Muscle layer of colon (tissue), 2 donors: ENCODE measurements at regions not wholly inside any gene's neighbourhood (a gene's known extent, or its start where the extent isn't known, plus 50 kb on each side); places are given as distances from the start of the nearest gene placed in this dataset.

ENCODE experiments used
- H3K27ac ChIP-seq: one replicate; pipeline ENCODE4 v1.7.0; 2013; ENCODE audit warnings: low read depth, mild to moderate bottlenecking, low read length, moderate library complexity
- H3K27me3 ChIP-seq, 2 donors: one replicate each; pipeline ENCODE4 v1.7.0; 2013; ENCODE audit warnings: low read length in 2 of 2, mild to moderate bottlenecking in 2 of 2; ENCODE audit not compliant: insufficient read depth in 2 of 2, control insufficient read depth in 1 of 2
- H3K36me3 ChIP-seq: one replicate; pipeline ENCODE4 v1.7.0; 2013; ENCODE audit warnings: mild to moderate bottlenecking, low read length; ENCODE audit not compliant: insufficient read depth
- H3K4me1 ChIP-seq: one replicate; pipeline ENCODE4 v1.7.0; 2013; ENCODE audit warnings: mild to moderate bottlenecking, low read length; ENCODE audit not compliant: insufficient read depth
- H3K4me3 ChIP-seq, 2 donors: one replicate each; pipeline ENCODE4 v1.7.0; 2013; ENCODE audit warnings: low read length in 2 of 2, low read depth in 1 of 2, mild to moderate bottlenecking in 1 of 2, moderate library complexity in 1 of 2
- H3K9ac ChIP-seq: one replicate; pipeline ENCODE4 v1.7.0; 2013; ENCODE audit warnings: low read length
- H3K9me3 ChIP-seq: one replicate; pipeline ENCODE4 v1.7.0; 2013; ENCODE audit warnings: mild to moderate bottlenecking, low read length
- donor health status: abdominal sarcoma.
- donor health status: Adenocarcinoma of cecum.

DNA sequence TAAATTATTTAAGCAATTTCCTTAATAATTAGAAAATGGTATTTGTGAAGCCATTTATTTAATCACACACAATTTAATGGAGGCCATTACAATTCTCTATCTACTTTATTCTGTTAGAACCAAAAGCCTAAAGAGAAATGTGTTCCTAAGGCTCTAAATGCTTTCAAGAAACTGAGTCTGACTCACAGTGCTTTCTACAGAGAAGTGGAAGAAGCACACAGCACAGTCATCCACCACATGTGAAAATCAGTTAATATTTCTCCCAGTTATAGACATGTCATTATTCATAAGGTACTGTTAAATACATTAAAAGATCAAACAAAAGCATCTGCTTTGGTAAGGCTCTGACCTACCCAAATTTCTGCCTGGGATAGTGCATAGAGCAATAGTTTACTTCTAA, 214.4 kb downstream of the ALDH8A1 start:
- Histone ChIP-seq H3K27ac (no peak overlapping the region), H3K9me3 (no peaks in the 10 kb centered on the region), H3K36me3 (no peaks in the 10 kb centered on the region), H3K4me1 (no peaks in the 10 kb centered on the region), H3K27me3 (no peaks in the 10 kb centered on the region), H3K9ac (no peak overlapping the region), H3K4me3 (no peak overlapping the region)

DNA sequence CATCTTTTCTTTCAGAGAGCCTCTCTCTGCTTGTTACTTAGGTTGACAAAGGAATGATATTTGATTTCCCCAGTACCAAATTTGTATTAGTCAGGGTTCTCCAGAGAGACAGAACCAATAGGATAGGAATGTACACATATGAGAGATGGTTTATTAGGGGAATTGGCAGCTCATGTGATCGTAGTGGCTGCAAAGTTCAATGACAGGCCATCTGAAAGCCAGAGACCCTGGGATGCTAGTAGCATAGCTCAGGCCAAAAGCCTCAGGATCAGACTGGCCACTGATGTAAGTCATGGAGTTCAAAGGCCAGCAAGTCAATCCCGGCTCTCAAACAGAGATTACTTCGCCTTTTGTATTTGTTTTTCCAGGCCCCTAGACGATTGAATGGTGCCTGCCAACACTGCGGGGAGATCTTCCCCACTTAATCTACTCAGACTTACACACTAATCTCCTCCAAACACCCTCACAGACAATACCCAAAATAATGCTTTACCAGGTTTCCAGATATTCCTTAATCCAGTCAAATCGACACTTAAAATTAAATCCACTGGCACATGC, 215.5 kb downstream of the ALDH8A1 start:
- H3K4me3 ChIP-seq: no peak overlapping the region
- H3K4me1 ChIP-seq: no peaks in the 10 kb centered on the region
- H3K27ac ChIP-seq: no peak overlapping the region
- H3K9me3 ChIP-seq: no peaks in the 10 kb centered on the region
- no peaks in the 10 kb centered on the region for H3K27me3 ChIP-seq
- no peak overlapping the region for H3K9ac ChIP-seq
- no peaks in the 10 kb centered on the region for H3K36me3 ChIP-seq

DNA sequence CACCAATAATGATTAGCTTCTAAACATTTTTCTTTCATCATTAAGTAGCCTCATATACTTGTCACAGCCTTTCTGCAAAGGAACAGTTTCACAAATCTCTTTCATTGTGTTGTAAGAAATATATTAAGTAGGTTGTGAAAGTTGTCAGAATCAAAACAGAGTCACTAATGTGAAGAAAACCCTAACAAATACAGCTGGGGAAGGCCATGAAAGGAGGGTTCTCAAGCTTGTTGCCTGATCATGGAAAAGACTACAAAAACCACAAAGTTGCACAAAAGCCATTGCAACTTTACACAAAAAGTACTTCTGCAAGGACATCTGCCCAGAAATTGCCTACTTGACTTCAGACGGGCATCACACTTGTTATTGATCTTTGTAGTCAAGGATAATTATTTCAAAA, 216.1 kb downstream of the ALDH8A1 start:
- H3K4me3 ChIP-seq: no peak overlapping the region
- no peaks in the 10 kb centered on the region for H3K9me3 ChIP-seq
- no peaks in the 10 kb centered on the region for H3K36me3 ChIP-seq
- no peaks in the 10 kb centered on the region for H3K4me1 ChIP-seq
- no peaks in the 10 kb centered on the region for H3K27me3 ChIP-seq
- H3K9ac ChIP-seq: no peak overlapping the region
- no peak overlapping the region for H3K27ac ChIP-seq

DNA sequence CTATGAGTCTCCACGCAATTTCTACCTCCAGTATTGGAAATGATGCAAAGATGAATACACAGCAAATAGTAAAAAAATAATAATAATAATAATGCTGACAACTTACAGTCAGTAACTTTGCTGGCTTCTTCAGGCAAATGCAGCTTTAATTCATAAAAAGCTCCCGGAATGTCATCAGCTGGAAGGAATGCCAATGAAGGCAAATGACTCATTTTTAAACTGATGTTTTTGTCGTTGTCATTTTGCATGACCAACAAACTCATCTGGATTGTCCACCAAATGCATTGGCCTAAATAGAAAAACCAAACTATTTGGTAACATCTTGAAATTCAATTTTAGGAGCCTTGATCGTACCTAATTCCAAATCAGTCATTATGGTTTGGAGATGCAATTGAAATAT, 217.1 kb downstream of the ALDH8A1 start:
- Histone ChIP-seq H3K4me3 (no peak overlapping the region), H3K27ac (no peak overlapping the region), H3K27me3 (no peaks in the 10 kb centered on the region), H3K4me1 (no peaks in the 10 kb centered on the region), H3K9ac (no peak overlapping the region), H3K36me3 (no peaks in the 10 kb centered on the region), H3K9me3 (no peaks in the 10 kb centered on the region)

DNA sequence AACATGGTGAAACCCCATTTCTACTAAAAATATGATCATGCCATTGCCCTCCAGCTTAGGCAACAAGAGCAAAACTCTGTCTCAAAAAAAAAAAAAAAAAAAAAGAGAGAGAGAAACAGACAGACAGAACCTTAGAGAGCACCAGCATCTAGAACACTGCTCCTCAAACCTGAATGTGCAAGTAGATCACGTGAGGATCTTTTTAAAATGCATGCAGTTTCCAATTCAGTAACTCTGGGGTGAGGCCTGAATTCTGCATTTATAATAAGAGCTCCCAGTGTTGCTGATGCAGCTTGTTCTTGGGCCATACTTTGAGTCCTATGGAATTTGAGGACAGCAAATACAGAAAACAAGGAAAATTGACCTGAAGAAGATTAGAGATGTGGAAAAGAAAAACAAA, 218.3 kb downstream of the ALDH8A1 start:
- Histone ChIP-seq H3K9me3 (no peaks in the 10 kb centered on the region), H3K4me1 (no peaks in the 10 kb centered on the region), H3K27ac (no peak overlapping the region), H3K4me3 (no peak overlapping the region), H3K36me3 (no peaks in the 10 kb centered on the region), H3K27me3 (no peaks in the 10 kb centered on the region), H3K9ac (no peak overlapping the region)

DNA sequence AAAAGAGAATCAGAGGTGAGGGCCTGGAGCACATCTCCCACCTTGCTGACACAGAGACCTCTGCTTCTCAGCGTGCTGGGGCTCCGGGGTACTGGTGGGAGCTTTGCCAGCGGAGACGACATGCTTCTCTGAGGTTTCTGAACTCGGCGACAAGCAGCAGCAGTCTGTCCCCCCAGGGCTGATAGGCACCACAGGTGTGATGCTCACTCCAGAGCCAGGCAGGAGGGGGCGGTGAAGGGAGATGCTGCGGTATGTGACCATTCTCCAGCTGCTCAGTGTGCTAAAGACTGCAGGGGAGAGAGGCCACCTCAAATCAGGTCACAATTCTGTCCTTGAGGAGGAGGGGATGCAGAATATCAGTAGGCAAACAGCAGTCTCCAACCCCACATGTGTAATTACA, 219.9 kb downstream of the ALDH8A1 start:
- H3K27ac ChIP-seq: no peak overlapping the region
- H3K27me3 ChIP-seq: no peaks in the 10 kb centered on the region
- H3K4me1 ChIP-seq: no peaks in the 10 kb centered on the region
- no peak overlapping the region for H3K9ac ChIP-seq
- no peaks in the 10 kb centered on the region for H3K9me3 ChIP-seq
- H3K36me3 ChIP-seq: no peaks in the 10 kb centered on the region
- no peak overlapping the region for H3K4me3 ChIP-seq

DNA sequence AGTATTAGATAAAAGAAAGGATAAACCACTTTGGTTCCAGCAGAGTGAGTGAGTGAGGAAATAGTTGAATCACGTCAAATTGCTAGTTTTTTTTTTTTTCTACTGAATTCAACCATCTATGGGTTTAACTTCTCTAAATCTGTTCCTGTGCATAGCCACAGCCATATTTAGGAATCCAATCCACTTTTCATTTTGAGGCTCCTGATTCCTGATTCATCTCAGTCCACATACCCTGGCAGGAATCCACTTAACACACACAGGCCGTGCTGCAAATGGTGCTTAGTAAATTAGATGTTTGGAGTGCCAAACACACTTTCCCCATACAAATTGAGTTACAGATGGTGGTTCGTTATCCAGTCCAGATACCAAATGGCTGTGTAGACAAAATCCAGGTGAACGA, 220.3 kb downstream of the ALDH8A1 start:
- H3K27me3 ChIP-seq: no peaks in the 10 kb centered on the region

DNA sequence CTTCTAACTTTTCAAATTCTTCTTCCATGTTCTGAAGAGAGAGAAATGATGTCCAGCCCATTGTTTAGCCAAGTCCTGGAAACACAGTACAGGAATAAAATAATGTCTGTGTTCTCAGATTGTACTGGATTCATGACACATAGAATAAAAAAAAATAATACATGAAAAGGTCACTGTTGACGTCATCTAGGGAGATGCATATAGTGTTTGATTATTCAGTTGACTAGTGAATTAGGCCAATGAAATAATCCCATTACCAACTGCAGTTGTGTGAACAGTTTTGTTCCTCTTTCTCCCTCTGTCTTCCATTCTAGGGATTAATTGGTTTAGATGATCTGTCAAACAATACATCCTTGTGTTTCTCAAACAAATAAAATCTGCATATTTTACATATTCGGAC, 222.8 kb downstream of the ALDH8A1 start:
- Histone ChIP-seq H3K27ac (no peak overlapping the region), H3K9me3 (no peaks in the 10 kb centered on the region)

More for the DNA sequence above, 220.3 kb downstream of the ALDH8A1 start:
- no peak overlapping the region for H3K4me3 ChIP-seq
- H3K9me3 ChIP-seq: no peaks in the 10 kb centered on the region
- no peak overlapping the region for H3K27ac ChIP-seq
- no peaks in the 10 kb centered on the region for H3K4me1 ChIP-seq
- H3K36me3 ChIP-seq: no peaks in the 10 kb centered on the region
- no peak overlapping the region for H3K9ac ChIP-seq

DNA sequence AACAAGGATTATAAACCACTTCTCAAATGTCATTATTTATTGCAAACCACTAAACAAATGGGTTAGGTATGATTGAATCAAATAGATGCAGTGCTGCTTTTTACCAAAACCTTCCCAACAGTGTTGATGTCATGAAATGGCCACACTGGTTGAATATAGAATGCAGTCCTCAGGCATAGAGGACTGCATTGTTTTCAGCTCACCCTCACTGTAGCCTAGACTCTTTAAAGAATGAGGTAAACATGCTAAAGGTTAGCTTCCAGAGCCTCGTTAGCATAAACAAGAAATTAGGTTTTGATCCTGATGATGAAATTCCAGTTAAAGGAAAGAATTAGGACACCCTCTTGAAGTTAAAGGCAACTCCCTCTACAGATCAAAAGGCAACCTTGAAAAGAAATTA, 224.3 kb downstream of the ALDH8A1 start:
- Histone ChIP-seq H3K4me3 (no peak overlapping the region), H3K9ac (no peak overlapping the region), H3K4me1 (peaks cover 15% of the 10 kb centered on the region), H3K9me3 (no peaks in the 10 kb centered on the region), H3K27ac (no peak overlapping the region), H3K27me3 (no peaks in the 10 kb centered on the region), H3K36me3 (no peaks in the 10 kb centered on the region)

More for the DNA sequence above, 222.8 kb downstream of the ALDH8A1 start:
- H3K9ac ChIP-seq: no peak overlapping the region
- peaks cover 14% of the 10 kb centered on the region for H3K4me1 ChIP-seq
- no peaks in the 10 kb centered on the region for H3K27me3 ChIP-seq
- no peak overlapping the region for H3K4me3 ChIP-seq
- H3K36me3 ChIP-seq: no peaks in the 10 kb centered on the region

DNA sequence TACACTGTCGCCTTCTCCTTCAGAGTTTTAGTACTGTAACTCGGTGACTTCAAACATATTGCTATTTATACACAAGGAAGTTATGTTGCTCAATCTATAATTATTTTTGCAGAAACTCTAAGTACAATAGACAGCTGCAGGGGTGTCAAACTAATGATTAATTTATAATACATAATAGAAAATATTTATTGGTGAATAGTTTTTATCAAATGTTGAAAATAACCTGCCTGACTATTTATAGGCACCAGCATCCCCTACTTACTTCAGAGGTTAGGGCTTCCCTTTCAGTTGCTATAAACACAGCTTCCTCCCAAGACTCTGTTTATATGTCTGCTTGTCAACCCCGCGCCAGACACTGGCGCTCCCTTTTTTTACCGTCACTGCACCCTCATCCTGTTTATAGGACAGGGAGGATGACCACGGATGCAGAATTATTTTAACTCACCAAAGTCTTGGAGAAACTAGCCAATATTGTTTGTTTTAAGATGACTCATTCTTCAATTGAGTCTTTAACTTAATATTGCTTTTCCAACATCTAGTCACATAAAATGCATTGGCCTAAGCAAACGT, 225.0 kb downstream of the ALDH8A1 start:
- Histone ChIP-seq H3K9ac (no peak overlapping the region), H3K9me3 (no peaks in the 10 kb centered on the region), H3K27me3 (no peaks in the 10 kb centered on the region), H3K4me3 (no peak overlapping the region), H3K27ac (no peak overlapping the region), H3K4me1 (peaks cover 23% of the 10 kb centered on the region), H3K36me3 (no peaks in the 10 kb centered on the region)

DNA sequence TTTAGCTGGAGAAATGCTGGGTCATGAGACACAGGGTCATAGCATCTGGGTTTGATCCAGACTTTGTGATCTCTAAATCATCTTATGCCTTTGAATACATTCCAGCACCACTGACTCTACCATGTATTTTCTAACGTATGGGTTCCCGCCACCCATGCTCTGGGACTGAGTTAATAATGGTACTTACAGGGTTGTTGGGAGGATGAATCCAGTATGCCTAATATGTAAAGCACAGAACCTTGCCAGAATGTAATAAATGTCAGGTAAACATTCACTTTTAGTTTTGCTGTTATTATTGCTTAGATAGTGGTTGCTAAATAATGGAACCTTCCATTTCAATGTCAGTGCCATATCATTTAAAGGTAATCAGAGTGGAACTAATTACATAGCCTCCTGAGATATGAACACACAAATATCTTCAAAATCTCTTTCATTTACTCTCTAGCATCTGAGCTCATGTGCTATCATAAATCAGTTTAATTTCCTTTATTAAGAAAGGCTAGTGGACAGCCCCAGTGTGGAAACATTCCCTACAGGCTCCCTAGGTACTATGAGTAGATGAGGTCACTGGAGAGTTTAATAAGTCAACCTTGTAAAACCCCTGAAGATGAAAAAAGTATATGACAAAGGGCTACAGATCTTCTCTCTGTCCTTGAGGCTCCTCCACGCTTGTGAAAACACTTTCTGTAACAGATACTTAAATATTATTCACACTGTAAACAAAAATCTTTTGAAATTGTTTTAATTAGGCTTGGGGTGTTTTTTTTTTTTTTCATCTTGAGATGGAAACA, 226.6 kb downstream of the ALDH8A1 start:
- Histone ChIP-seq H3K4me1 (peaks cover 24% of the 10 kb centered on the region), H3K36me3 (no peaks in the 10 kb centered on the region), H3K27ac (no peak overlapping the region), H3K9ac (no peak overlapping the region), H3K4me3 (no peak overlapping the region), H3K27me3 (no peaks in the 10 kb centered on the region), H3K9me3 (no peaks in the 10 kb centered on the region)
